ENCODE measurements at regions not wholly inside any gene's neighbourhood (a gene's known extent, or its start where the extent isn't known, plus 50 kb on each side); places are given as distances from the start of the nearest gene placed in this dataset.

DNA sequence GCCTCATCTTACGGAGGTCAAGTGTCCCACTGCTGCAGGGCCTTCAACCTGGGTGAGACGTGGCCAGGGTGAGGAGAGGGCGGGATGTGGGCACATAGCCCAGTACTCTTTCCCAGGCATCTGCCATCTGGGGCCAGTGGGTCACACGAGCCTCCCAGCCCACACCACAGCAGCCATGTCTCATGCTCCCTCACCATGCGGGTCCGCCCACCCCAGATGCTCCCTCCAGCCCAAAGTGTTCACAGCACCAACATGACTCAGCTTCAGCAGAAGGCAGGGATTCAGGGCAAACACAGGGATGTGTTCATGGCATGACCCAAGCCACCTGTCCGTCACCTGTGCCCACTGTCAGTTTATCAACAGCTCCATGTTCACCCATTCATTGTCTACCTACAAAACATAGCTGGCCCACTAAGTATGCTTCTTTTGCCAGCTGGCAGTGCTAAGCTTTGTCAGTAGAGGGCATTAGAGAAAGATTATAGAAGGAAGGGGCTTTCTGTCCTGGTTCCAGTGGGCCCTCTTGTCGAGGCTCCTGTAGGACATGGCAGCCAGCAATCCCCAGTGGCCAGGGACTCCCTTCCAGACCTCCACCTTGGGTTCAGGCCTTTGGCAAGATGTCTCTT, 109.2 kb downstream of the FOXF2 start:
- Mint-ChIP-seq H3K9me3 (peaks cover 0 to 1% (median 0%) of the 10 kb centered on the region in 5 donors), H3K27me3 (peaks cover 11 to 40% of the 10 kb centered on the region in 2 donors), H3K36me3 (no peaks in the 10 kb centered on the region), H3K27ac (peak overlapping the region in 1 of 8 donors; percentile 29), H3K4me3 (no peak overlapping the region), H3K4me1 (no peaks in the 10 kb centered on the region)
- POLR2A ChIA-PET: no interaction called here
- Histone ChIP-seq H3K27me3 (ENCODE audit: insufficient read depth, low read length, poor library complexity, severe bottlenecking) (no peaks in the 10 kb centered on the region), H3K4me3 (ENCODE audit: low read length) (no peak overlapping the region), H3K9me3 (ENCODE audit: low read length) (no peaks in the 10 kb centered on the region), H3K4me1 (ENCODE audit: insufficient read depth, low read length) (no peaks in the 10 kb centered on the region), H3K36me3 (ENCODE audit: insufficient read depth, low read length) (no peaks in the 10 kb centered on the region), H3K27ac (ENCODE audit: low read depth, low read length) (no peak overlapping the region)
- DNase-seq: no peak
- CTCF ChIA-PET: no interaction called here

DNA sequence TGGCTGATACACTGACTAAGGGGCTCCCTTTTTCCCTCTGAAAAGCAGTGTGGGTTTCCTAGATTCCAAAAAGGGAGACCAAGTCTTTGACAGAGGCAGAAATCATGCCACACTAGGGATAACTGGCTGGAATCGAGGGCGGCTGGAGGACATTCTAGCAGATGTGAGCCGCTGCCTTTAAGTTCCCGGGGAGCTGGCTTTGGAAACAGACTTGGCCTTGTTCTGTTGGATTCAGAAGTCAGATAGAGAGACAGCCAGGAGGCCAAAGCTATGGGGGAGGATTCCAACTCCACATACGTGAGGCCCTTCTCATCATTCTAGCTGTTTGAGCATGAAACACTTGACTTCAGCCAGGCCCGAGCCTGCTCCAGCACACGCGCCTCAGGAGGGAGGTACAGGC, 109.9 kb upstream of the FOXC1 start:
- H3K4me3 ChIP-seq (ENCODE audit: low read length): no peak overlapping the region
- ChIA-PET CTCF (no interaction called here), POLR2A (no interaction called here)
- Mint-ChIP-seq H3K4me1 (no peaks in the 10 kb centered on the region), H3K27ac (no peak overlapping the region), H3K27me3 (peaks cover 11 to 39% of the 10 kb centered on the region in 2 donors), H3K4me3 (no peak overlapping the region), H3K36me3 (no peaks in the 10 kb centered on the region), H3K9me3 (peaks cover 0 to 1% (median 0%) of the 10 kb centered on the region in 5 donors)
- H3K9me3 ChIP-seq (ENCODE audit: low read length): no peaks in the 10 kb centered on the region
- H3K27me3 ChIP-seq (ENCODE audit: insufficient read depth, low read length, poor library complexity, severe bottlenecking): no peaks in the 10 kb centered on the region
- no peak for DNase-seq
- H3K4me1 ChIP-seq (ENCODE audit: insufficient read depth, low read length): no peaks in the 10 kb centered on the region
- H3K36me3 ChIP-seq (ENCODE audit: insufficient read depth, low read length): no peaks in the 10 kb centered on the region
- H3K27ac ChIP-seq (ENCODE audit: low read depth, low read length): no peak overlapping the region

DNA sequence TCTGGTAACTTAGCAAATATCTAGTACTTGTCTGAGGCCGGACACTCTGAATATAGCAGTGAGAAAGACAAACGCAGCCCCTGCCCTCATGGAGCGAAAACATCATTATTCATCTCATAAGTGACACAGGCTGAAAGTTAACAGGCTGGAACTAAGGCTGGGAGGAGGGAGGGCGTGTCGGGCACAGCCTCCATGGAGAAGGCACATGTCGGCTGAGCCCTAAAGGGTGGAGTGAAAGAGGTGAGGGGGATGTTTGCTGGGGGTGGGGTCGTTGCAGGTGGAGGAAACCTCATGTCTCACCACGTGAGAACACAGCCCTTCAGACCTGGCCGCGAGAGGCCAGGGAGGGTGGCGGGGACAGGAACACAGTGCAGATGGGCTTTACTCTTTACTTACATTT, 108.8 kb upstream of the FOXC1 start:
- Mint-ChIP-seq H3K9me3 (peaks cover 0 to 1% (median 0%) of the 10 kb centered on the region in 5 donors), H3K27ac (no peak overlapping the region), H3K36me3 (no peaks in the 10 kb centered on the region), H3K4me3 (no peak overlapping the region), H3K27me3 (peaks cover 7 to 33% of the 10 kb centered on the region in 2 donors), H3K4me1 (no peaks in the 10 kb centered on the region)
- Histone ChIP-seq H3K27ac (ENCODE audit: low read depth, low read length) (no peak overlapping the region), H3K4me3 (ENCODE audit: low read length) (no peak overlapping the region), H3K27me3 (ENCODE audit: insufficient read depth, low read length, poor library complexity, severe bottlenecking) (no peaks in the 10 kb centered on the region), H3K4me1 (ENCODE audit: insufficient read depth, low read length) (no peaks in the 10 kb centered on the region), H3K36me3 (ENCODE audit: insufficient read depth, low read length) (no peaks in the 10 kb centered on the region), H3K9me3 (ENCODE audit: low read length) (no peaks in the 10 kb centered on the region)
- DNase-seq: no peak
- POLR2A ChIA-PET: no interaction called here
- CTCF ChIA-PET: no interaction called here

DNA sequence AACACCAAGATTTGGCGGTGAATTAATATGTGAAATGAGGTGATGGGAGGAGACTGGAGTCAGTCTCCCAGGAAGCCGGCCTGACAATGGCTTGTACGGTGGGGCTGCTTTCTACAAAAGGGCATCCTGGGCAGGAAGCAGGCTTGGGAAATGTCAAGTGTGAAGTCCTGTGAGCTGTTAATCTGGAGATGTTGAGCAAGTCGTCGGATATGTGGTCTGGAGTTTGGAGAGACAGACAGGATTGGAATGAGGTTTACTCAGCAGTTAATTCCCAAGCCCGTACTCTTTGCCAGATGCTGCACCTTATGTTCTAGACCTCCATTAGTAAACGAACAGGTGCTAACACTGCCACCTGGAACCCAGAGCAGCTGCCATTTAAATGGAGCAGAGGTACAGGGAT, 107.7 kb upstream of the FOXC1 start:
- Mint-ChIP-seq H3K4me1 (no peaks in the 10 kb centered on the region), H3K9me3 (peaks cover 0 to 1% (median 0%) of the 10 kb centered on the region in 5 donors), H3K27ac (peak overlapping the region in 1 of 8 donors; percentile 61), H3K36me3 (no peaks in the 10 kb centered on the region), H3K27me3 (peaks cover 14 to 30% of the 10 kb centered on the region in 2 donors), H3K4me3 (no peak overlapping the region)
- POLR2A ChIA-PET: no interaction called here
- CTCF ChIA-PET: no interaction called here
- no peak overlapping the region for H3K4me3 ChIP-seq (ENCODE audit: low read length)
- no peak for DNase-seq
- H3K27ac ChIP-seq (ENCODE audit: low read depth, low read length): no peak overlapping the region
- no peaks in the 10 kb centered on the region for H3K36me3 ChIP-seq (ENCODE audit: insufficient read depth, low read length)
- no peaks in the 10 kb centered on the region for H3K4me1 ChIP-seq (ENCODE audit: insufficient read depth, low read length)
- no peaks in the 10 kb centered on the region for H3K27me3 ChIP-seq (ENCODE audit: insufficient read depth, low read length, poor library complexity, severe bottlenecking)
- H3K9me3 ChIP-seq (ENCODE audit: low read length): no peaks in the 10 kb centered on the region

DNA sequence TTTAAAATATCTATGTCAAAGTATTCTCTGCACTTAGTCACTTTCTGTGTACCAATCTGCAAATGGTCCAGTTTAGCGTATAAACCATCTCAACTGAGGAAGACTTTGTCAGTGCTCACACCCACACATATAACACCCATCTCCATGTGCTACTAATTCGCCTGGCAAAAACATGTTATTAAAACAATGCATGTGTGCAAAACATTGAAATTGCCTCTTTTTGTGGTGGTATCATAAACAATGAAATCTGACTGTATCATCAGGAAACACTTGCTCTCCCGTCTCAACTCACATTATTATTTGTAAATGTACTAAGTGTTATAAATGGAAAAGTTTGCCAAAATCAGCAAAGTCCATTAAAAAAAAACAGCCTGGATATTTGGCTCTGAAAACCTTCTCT, 105.9 kb upstream of the FOXC1 start:
- H3K27me3 Mint-ChIP-seq: peaks cover 19 to 25% of the 10 kb centered on the region in 2 donors
- no peaks in the 10 kb centered on the region for H3K36me3 ChIP-seq (ENCODE audit: insufficient read depth, low read length)
- H3K36me3 Mint-ChIP-seq: no peaks in the 10 kb centered on the region
- no peaks in the 10 kb centered on the region for H3K4me1 ChIP-seq (ENCODE audit: insufficient read depth, low read length)
- no peaks in the 10 kb centered on the region for H3K4me1 Mint-ChIP-seq
- H3K9me3 Mint-ChIP-seq: no peaks in the 10 kb centered on the region
- H3K27ac Mint-ChIP-seq: no peak overlapping the region
- H3K27me3 ChIP-seq (ENCODE audit: insufficient read depth, low read length, poor library complexity, severe bottlenecking): no peaks in the 10 kb centered on the region
- CTCF ChIA-PET: no interaction called here
- no peak overlapping the region for H3K4me3 Mint-ChIP-seq
- no peak overlapping the region for H3K4me3 ChIP-seq (ENCODE audit: low read length)
- H3K9me3 ChIP-seq (ENCODE audit: low read length): no peaks in the 10 kb centered on the region
- H3K27ac ChIP-seq (ENCODE audit: low read depth, low read length): no peak overlapping the region
- no peak for DNase-seq
- POLR2A ChIA-PET: no interaction called here

DNA sequence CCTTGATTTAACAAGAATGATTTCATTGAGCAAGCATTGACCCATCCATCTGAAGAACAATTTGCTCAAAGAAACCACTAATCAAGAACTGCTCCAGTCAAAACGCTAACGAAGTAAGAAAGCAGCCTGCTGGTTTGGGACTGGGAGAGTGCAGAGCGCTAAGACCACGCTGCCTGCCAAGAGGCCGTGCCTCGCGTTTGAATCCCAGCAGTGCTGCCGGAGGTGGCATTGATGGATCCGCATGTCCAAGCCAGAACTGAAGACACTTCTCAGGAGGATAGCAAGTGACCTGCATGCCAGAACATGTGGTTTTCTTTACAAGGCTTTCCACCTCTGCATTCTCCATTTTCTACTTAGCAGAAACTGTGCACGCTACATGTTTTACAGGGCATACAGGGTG, 105.2 kb upstream of the FOXC1 start:
- ChIA-PET POLR2A (no interaction called here), CTCF (no interaction called here)
- no peaks in the 10 kb centered on the region for H3K4me1 Mint-ChIP-seq
- peaks cover 21 to 25% of the 10 kb centered on the region in 2 donors for H3K27me3 Mint-ChIP-seq
- H3K27ac Mint-ChIP-seq: no peak overlapping the region
- H3K4me1 ChIP-seq (ENCODE audit: insufficient read depth, low read length): no peaks in the 10 kb centered on the region
- H3K4me3 ChIP-seq (ENCODE audit: low read length): no peak overlapping the region
- no peaks in the 10 kb centered on the region for H3K36me3 Mint-ChIP-seq
- no peaks in the 10 kb centered on the region for H3K27me3 ChIP-seq (ENCODE audit: insufficient read depth, low read length, poor library complexity, severe bottlenecking)
- no peaks in the 10 kb centered on the region for H3K9me3 ChIP-seq (ENCODE audit: low read length)
- no peak for DNase-seq
- no peaks in the 10 kb centered on the region for H3K36me3 ChIP-seq (ENCODE audit: insufficient read depth, low read length)
- H3K27ac ChIP-seq (ENCODE audit: low read depth, low read length): no peak overlapping the region
- H3K9me3 Mint-ChIP-seq: peaks cover 0 to 6% (median 3%) of the 10 kb centered on the region in 5 donors
- no peak overlapping the region for H3K4me3 Mint-ChIP-seq

DNA sequence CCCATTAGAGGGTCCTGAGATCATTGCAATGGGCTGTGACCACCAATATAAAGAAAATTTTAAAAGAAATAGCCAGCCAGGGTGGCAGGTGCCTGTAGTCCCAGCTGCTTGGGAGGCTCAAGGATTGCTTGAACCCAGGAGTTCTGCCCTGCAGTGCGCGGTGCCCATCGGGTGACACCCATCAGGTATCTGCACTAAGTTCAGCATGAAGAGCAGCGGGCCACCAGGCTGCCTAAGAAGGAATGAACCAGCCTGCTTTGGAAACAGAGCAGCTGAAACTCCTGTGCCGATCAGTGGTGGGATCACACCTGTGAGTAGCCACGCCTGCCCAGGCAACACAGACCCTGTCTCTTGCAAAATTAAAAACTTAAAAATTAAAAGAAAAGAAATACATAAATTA, 102.5 kb upstream of the FOXC1 start:
- H3K9me3 Mint-ChIP-seq: peaks cover 0 to 11% (median 6%) of the 10 kb centered on the region in 5 donors

DNA sequence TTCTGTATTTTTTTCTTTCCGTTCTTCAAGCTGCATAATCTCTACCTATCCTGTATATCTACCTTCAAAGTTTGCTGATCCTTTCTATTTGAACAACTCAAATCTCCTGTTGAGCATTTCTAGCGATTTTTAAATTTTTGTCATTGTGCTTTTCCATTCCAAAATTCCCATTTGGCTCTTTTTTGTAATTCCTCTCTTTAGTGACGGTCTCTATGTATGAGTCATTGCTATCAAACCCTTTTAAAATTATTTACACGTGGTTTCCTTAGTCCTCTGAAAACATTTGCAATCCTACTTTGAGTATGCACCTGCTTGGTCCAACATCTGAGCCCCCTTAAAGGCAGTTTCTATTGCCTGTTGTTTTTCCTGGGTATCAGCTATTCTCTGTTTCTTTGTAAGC, 100.5 kb upstream of the FOXC1 start:
- CTCF ChIA-PET: interaction anchor here (0.8 kb wide), 1 partner anchor 15 kb away, joined by 4 read pairs; no protein-coding TSS in a partner anchor
- H3K4me1 ChIP-seq (ENCODE audit: insufficient read depth, low read length): no peaks in the 10 kb centered on the region
- peaks cover 0 to 11% (median 6%) of the 10 kb centered on the region in 5 donors for H3K9me3 Mint-ChIP-seq
- no peaks in the 10 kb centered on the region for H3K4me1 Mint-ChIP-seq
- peaks cover 15 to 25% of the 10 kb centered on the region in 2 donors for H3K27me3 Mint-ChIP-seq
- H3K4me3 ChIP-seq (ENCODE audit: low read length): no peak overlapping the region
- no peak for DNase-seq
- no peak overlapping the region for H3K4me3 Mint-ChIP-seq
- H3K27me3 ChIP-seq (ENCODE audit: insufficient read depth, low read length, poor library complexity, severe bottlenecking): no peaks in the 10 kb centered on the region
- POLR2A ChIA-PET: no interaction called here
- no peaks in the 10 kb centered on the region for H3K36me3 ChIP-seq (ENCODE audit: insufficient read depth, low read length)
- H3K27ac Mint-ChIP-seq: no peak overlapping the region
- H3K9me3 ChIP-seq (ENCODE audit: low read length): no peaks in the 10 kb centered on the region
- no peaks in the 10 kb centered on the region for H3K36me3 Mint-ChIP-seq
- H3K27ac ChIP-seq (ENCODE audit: low read depth, low read length): no peak overlapping the region

More for the DNA sequence above, 102.5 kb upstream of the FOXC1 start:
- H3K36me3 ChIP-seq (ENCODE audit: insufficient read depth, low read length): no peaks in the 10 kb centered on the region
- no peak overlapping the region for H3K27ac Mint-ChIP-seq
- H3K4me3 Mint-ChIP-seq: no peak overlapping the region
- no peaks in the 10 kb centered on the region for H3K4me1 Mint-ChIP-seq
- no peaks in the 10 kb centered on the region for H3K4me1 ChIP-seq (ENCODE audit: insufficient read depth, low read length)
- no peaks in the 10 kb centered on the region for H3K36me3 Mint-ChIP-seq
- no peak for DNase-seq
- ChIA-PET CTCF (no interaction called here), POLR2A (no interaction called here)
- H3K27ac ChIP-seq (ENCODE audit: low read depth, low read length): no peak overlapping the region
- H3K27me3 ChIP-seq (ENCODE audit: insufficient read depth, low read length, poor library complexity, severe bottlenecking): no peaks in the 10 kb centered on the region
- no peak overlapping the region for H3K4me3 ChIP-seq (ENCODE audit: low read length)
- no peaks in the 10 kb centered on the region for H3K9me3 ChIP-seq (ENCODE audit: low read length)
- H3K27me3 Mint-ChIP-seq: peaks cover 15 to 21% of the 10 kb centered on the region in 2 donors
